ENCODE measurements at regions not wholly inside any gene's neighbourhood (a gene's known extent, or its start where the extent isn't known, plus 50 kb on each side); places are given as distances from the start of the nearest gene placed in this dataset.
"Not testable (repeated sequence)": the region's sequence is repeated elsewhere in the genome, so short reads cannot be mapped to it uniquely, and the experiment has no call there.

DNA sequence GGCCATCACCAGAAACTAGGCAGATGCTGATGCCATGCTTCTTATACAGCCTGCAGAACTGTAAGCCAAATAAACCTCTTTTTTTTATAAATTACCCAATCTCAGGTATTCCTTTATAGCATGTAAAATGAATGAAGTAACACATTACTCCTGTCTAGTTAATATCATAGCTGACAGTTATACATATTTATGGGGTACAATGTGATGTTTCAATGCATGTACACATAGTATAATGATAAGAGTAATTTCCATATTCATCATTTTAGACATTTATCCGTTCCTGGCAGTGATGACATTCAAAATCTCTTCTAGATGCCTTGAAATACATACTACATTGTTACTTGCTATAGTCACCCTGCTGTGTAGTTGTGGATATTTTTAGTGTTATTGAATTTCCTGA is 85.4 kb upstream of the SLC35F3 start:
- no peaks in the 10 kb centered on the region for H3K4me1 ChIP-seq
- in situ Hi-C loops (cut with MboI; ENCODE audit: low pct_ligation_motif_present in 1 of 4, low pct_unique_long_range_greater_than_20kb in 1 of 4, low sequenced_read_pairs in 3 of 4), result no loop called here
- no peaks in the 10 kb centered on the region for H3K9me3 ChIP-seq
- intact Hi-C loops (cut with DNase I; ENCODE audit: low total_unique reads), result no loop called here
- no peak for DNase-seq
- no peaks in the 10 kb centered on the region for H3K27me3 ChIP-seq
- 50 to 57% methylated on average over 1 of the region's 1 CpG for WGBS, 2 donors (ENCODE audit: low coverage in 1 of 2)
- no peaks in the 10 kb centered on the region for H3K36me3 ChIP-seq
- TF ChIP-seq, protein P1, sequence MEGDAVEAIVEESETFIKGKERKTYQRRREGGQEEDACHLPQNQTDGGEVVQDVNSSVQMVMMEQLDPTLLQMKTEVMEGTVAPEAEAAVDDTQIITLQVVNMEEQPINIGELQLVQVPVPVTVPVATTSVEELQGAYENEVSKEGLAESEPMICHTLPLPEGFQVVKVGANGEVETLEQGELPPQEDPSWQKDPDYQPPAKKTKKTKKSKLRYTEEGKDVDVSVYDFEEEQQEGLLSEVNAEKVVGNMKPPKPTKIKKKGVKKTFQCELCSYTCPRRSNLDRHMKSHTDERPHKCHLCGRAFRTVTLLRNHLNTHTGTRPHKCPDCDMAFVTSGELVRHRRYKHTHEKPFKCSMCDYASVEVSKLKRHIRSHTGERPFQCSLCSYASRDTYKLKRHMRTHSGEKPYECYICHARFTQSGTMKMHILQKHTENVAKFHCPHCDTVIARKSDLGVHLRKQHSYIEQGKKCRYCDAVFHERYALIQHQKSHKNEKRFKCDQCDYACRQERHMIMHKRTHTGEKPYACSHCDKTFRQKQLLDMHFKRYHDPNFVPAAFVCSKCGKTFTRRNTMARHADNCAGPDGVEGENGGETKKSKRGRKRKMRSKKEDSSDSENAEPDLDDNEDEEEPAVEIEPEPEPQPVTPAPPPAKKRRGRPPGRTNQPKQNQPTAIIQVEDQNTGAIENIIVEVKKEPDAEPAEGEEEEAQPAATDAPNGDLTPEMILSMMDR (IDR thresholded peaks at IDR 0.05), result no peak
- TF ChIP-seq POLR2AphosphoS5 (IDR thresholded peaks at IDR 0.05) (no peak), EP300 (IDR thresholded peaks at IDR 0.05; ENCODE audit: low read depth) (no peak), POLR2A (IDR thresholded peaks at IDR 0.05) (no peak)
- H3K27ac ChIP-seq, result no peak overlapping the region
- no peak overlapping the region for H3K4me3 ChIP-seq

DNA sequence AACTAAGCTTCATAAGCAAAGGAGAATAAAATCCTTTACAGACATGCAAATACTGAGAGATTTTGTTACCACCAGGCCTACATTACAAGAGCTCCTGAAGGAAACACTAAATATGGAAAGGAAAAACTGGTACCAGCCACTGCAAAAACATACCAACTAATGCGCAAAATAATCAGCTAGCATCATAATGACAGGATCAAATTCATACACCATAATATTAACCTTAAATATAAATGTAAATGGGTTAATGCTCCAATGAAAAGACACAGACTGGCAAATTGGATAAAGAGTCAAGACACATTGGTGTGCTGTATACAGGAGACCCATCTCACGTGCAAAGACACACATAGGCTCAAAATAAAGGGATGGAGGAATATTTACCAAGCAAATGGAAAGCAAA is 80.3 kb upstream of the SLC35F3 start:
- H3K9me3 ChIP-seq; H3K27me3 ChIP-seq; DNase-seq; H3K4me1 ChIP-seq; H3K27ac ChIP-seq; H3K4me3 ChIP-seq; in situ Hi-C loops (cut with MboI; ENCODE audit: low pct_ligation_motif_present in 1 of 4, low pct_unique_long_range_greater_than_20kb in 1 of 4, low sequenced_read_pairs in 3 of 4); H3K36me3 ChIP-seq; intact Hi-C loops (cut with DNase I; ENCODE audit: low total_unique reads): not testable (repeated sequence)
- WGBS, 2 donors (ENCODE audit: low coverage in 1 of 2), result 66 to 75% methylated on average over 2 of the region's 2 CpGs

DNA sequence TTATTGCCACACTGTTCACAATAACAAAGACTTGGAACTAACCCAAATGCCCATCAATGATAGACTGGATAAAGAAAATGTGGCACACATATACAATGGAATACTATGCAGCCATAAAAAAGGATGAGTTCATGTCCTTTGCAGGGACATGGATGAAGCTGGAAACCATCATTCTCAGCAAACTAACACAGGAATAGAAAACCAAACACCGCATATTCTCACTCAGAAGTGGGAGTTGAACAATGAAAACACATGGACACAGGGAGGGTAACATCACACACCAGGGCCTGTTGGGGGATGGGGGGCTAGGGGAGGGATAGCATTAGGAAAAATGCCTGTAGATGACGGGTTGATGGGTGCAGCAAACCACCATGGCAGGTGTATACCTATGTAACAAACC is 76.5 kb upstream of the SLC35F3 start:
- H3K36me3 ChIP-seq; DNase-seq; H3K9me3 ChIP-seq; H3K4me3 ChIP-seq; in situ Hi-C loops (cut with MboI; ENCODE audit: low pct_ligation_motif_present in 1 of 4, low pct_unique_long_range_greater_than_20kb in 1 of 4, low sequenced_read_pairs in 3 of 4); H3K27ac ChIP-seq; H3K27me3 ChIP-seq; H3K4me1 ChIP-seq: not testable (repeated sequence)
- intact Hi-C loops (cut with DNase I; ENCODE audit: low total_unique reads), result loop anchor here (1.0 kb wide), 1 partner anchor 36 kb away; no protein-coding TSS in a partner anchor
- WGBS, 2 donors (ENCODE audit: low coverage in 1 of 2), result 63 to 100% methylated on average over 1 to 2 of the region's 2 CpGs

DNA sequence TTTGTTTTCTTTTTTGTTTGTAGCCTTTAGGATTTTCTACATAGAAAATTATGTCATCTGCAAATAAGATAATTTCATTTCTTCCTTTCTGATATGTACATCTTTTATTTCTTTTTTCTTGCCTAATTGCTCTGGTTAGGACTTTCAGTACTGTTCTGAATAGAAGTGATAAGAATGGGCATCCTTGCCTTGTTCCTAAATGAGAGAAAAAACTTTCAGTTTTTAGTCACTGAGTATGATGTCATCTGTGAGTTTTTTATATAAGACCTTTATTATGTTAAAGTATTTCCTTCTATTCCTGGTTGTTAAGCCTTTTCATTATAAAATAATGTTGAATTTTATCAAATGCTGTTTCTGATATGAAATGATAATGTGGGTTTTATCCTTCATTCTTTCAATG is 76.0 kb upstream of the SLC35F3 start:
- no peak for TF ChIP-seq POLR2AphosphoS5 (IDR thresholded peaks at IDR 0.05)
- TF ChIP-seq POLR2A (IDR thresholded peaks at IDR 0.05), result no peak
- TF ChIP-seq EP300 (IDR thresholded peaks at IDR 0.05; ENCODE audit: low read depth), result no peak
- TF ChIP-seq, protein P1 (IDR thresholded peaks at IDR 0.05), result no peak
- no peak for DNase-seq
- in situ Hi-C loops (cut with MboI; ENCODE audit: low pct_ligation_motif_present in 1 of 4, low pct_unique_long_range_greater_than_20kb in 1 of 4, low sequenced_read_pairs in 3 of 4), result no loop called here
- Histone ChIP-seq H3K36me3 (no peaks in the 10 kb centered on the region), H3K4me3 (no peak overlapping the region), H3K9me3 (no peaks in the 10 kb centered on the region), H3K27me3 (no peaks in the 10 kb centered on the region), H3K4me1 (no peaks in the 10 kb centered on the region), H3K27ac (no peak overlapping the region)
- intact Hi-C loops (cut with DNase I; ENCODE audit: low total_unique reads), result loop anchor here (1.0 kb wide), 1 partner anchor 36 kb away; no protein-coding TSS in a partner anchor

DNA sequence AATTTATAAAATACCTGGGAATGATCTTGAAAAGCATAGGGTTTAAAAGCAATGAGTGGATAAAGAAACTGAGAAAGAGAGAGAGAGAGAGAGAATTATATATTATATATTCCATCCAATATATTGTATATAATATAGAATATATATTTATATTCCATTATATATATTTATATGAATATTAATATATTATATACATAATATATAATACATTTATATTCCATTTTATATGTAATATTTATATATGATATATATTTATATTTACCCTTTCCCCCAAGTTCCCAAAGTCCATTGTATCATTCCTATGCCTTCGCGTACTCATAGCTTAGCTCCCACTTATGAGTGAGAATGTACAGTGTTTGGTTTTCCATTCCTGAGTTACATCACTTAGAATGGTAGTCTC is 69.9 kb upstream of the SLC35F3 start:
- 98 to 100% methylated on average over 2 of the region's 2 CpGs for WGBS, 2 donors (ENCODE audit: low coverage in 1 of 2)

DNA sequence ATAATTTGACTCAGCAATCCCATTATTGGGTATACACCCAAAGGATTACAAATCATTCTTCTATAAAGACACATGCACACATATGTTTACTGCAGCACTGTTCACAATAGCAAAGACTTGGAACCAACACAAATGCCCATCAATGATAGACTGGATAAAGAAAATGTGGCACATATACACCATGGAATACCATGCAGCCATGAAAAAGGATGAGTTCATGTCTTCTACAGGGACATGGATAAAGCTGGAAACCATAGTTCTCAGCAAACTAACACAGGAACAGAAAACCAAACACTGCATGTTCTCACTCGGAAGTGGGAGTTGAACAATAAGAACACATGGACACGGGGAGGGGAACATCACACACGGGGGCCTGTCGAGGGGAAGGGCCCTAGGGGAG is 66.3 kb upstream of the SLC35F3 start:
- DNase-seq; H3K4me1 ChIP-seq; H3K9me3 ChIP-seq; H3K36me3 ChIP-seq; H3K4me3 ChIP-seq; intact Hi-C loops (cut with DNase I; ENCODE audit: low total_unique reads); H3K27me3 ChIP-seq; in situ Hi-C loops (cut with MboI; ENCODE audit: low pct_ligation_motif_present in 1 of 4, low pct_unique_long_range_greater_than_20kb in 1 of 4, low sequenced_read_pairs in 3 of 4); H3K27ac ChIP-seq: not testable (repeated sequence)
- WGBS, 2 donors (ENCODE audit: low coverage in 1 of 2), result 90 to 100% methylated on average over 4 of the region's 4 CpGs

More for the DNA sequence above, 69.9 kb upstream of the SLC35F3 start:
- in situ Hi-C loops (cut with MboI; ENCODE audit: low pct_ligation_motif_present in 1 of 4, low pct_unique_long_range_greater_than_20kb in 1 of 4, low sequenced_read_pairs in 3 of 4), result no loop called here
- Histone ChIP-seq H3K27me3 (no peaks in the 10 kb centered on the region), H3K4me3 (no peak overlapping the region), H3K4me1 (no peaks in the 10 kb centered on the region), H3K27ac (no peak overlapping the region), H3K9me3 (peaks cover 0 to 4% of the 10 kb centered on the region in 2 donors), H3K36me3 (no peaks in the 10 kb centered on the region)
- DNase-seq, result no peak
- no peak for TF ChIP-seq POLR2AphosphoS5 (IDR thresholded peaks at IDR 0.05)
- TF ChIP-seq EP300 (IDR thresholded peaks at IDR 0.05; ENCODE audit: low read depth), result no peak
- no peak for TF ChIP-seq POLR2A (IDR thresholded peaks at IDR 0.05)
- TF ChIP-seq, protein P1 (IDR thresholded peaks at IDR 0.05), result no peak
- intact Hi-C loops (cut with DNase I; ENCODE audit: low total_unique reads), result no loop called here

Data from transverse colon (tissue), 4 donors.